SK-N-SH (cell line): ENCODE measurements at regions not wholly inside any gene's neighbourhood (a gene's known extent, or its start where the extent isn't known, plus 50 kb on each side); places are given as distances from the start of the nearest gene placed in this dataset.

Experiments used
- CTCF ChIA-PET: fragments of 300-600, 350-600 bp; formaldehyde crosslinking; extraction: SDS; loops from one replicate; lab custom pipeline; 2021; lab: Yijun Ruan, JAX
- POLR2A ChIA-PET: fragments of 350-600 bp; sonication (Branson Sonifier 250); formaldehyde crosslinking; extraction: SDS; loops from one replicate; lab custom pipeline; 2020; ENCODE audit warnings: antibody characterized with exemption, inconsistent platforms; lab: Yijun Ruan, JAX
- DNase-seq: peaks from one replicate; pipeline ENCODE4 v3.0.0; 2012
- H2AFZ ChIP-seq: fragments of 200-600 bp; sonication (generic); 2 replicates; pipeline ENCODE4 v1.8.1; 2016; ENCODE audit warnings: antibody characterized with exemption, mild to moderate bottlenecking, low read depth
- H3F3A ChIP-seq: fragments of 200-600 bp; sonication (generic); replicated peaks from 2 replicates; pipeline ENCODE3; 2016; ENCODE audit warnings: antibody characterized with exemption, mild to moderate bottlenecking; ENCODE audit not compliant: insufficient read depth
- H3K27ac ChIP-seq, 2 experiments: fragments of 200-500 bp in 1 of 2; fragments of 200-600 bp in 1 of 2; sonication (Bioruptor generic) in 1 of 2; sonication (generic), shearing (Covaris generic) in 1 of 2; 2 replicates each; pipeline versions ENCODE4 v1.5.1 to v1.6.1; 2014 to 2016; ENCODE audit warnings: low read depth in 2 of 2, inconsistent platforms in 1 of 2, low read length in 1 of 2, mild to moderate bottlenecking in 1 of 2, mixed read lengths in 1 of 2
- H3K27me3 ChIP-seq: fragments of 200-600 bp; sonication (generic), shearing (Covaris generic); 2 replicates; pipeline ENCODE4 v1.6.1; 2016; ENCODE audit warnings: mixed run types; ENCODE audit not compliant: insufficient read depth
- H3K36me3 ChIP-seq, 2 experiments: fragments of 200-500 bp in 1 of 2; fragments of 200-600 bp in 1 of 2; sonication (Bioruptor generic) in 1 of 2; sonication (generic) in 1 of 2; replicated peaks in 1 of 2; 2 replicates each; pipeline versions ENCODE3 to v1.5.1; 2014 to 2016; ENCODE audit warnings: low read length in 1 of 2, mild to moderate bottlenecking in 1 of 2; ENCODE audit not compliant: insufficient read depth in 2 of 2, control insufficient read depth in 1 of 2
- H3K4me1 ChIP-seq, 2 experiments: fragments of 200-500 bp in 1 of 2; fragments of 200-600 bp in 1 of 2; sonication (Bioruptor generic) in 1 of 2; sonication (generic), shearing (Covaris generic) in 1 of 2; 2 replicates each; pipeline versions ENCODE4 v1.5.1 to v1.6.1; 2014 to 2016; ENCODE audit warnings: low read depth in 1 of 2, low read length in 1 of 2, mixed run types in 1 of 2; ENCODE audit not compliant: insufficient read depth in 2 of 2, control insufficient read depth in 1 of 2
- H3K4me2 ChIP-seq: fragments of 200-600 bp; sonication (generic), shearing (Covaris generic); 2 replicates; pipeline ENCODE4 v1.6.1; 2017; ENCODE audit warnings: mixed run types
- H3K4me3 ChIP-seq, 2 experiments: fragments of 200-500 bp in 1 of 2; fragments of 200-600 bp in 1 of 2; sonication (Bioruptor generic) in 1 of 2; sonication (generic), shearing (Covaris generic) in 1 of 2; 2 replicates each; pipeline versions ENCODE4 v1.5.1 to v1.8.1; 2014 to 2016; ENCODE audit warnings: low read depth in 2 of 2, inconsistent platforms in 1 of 2, low read length in 1 of 2, mild to moderate bottlenecking in 1 of 2, mixed read lengths in 1 of 2, moderate library complexity in 1 of 2
- H3K79me2 ChIP-seq: fragments of 200-600 bp; sonication (generic); 2 replicates; pipeline ENCODE4 v1.8.1; 2017; ENCODE audit warnings: mild to moderate bottlenecking; ENCODE audit not compliant: insufficient read depth
- H3K9ac ChIP-seq: fragments of 200-600 bp; sonication (generic); 2 replicates; pipeline ENCODE4 v1.6.1; 2017; ENCODE audit warnings: mixed run types
- H3K9me2 ChIP-seq: fragments of 200-600 bp; sonication (generic); 2 replicates; pipeline ENCODE4 v1.6.1; 2017; ENCODE audit warnings: mixed run types
- H3K9me3 ChIP-seq: fragments of 200-600 bp; sonication (generic); 2 replicates; pipeline ENCODE4 v1.6.1; 2017; ENCODE audit warnings: mixed run types, mild to moderate bottlenecking, moderate library complexity
- H4K20me1 ChIP-seq: fragments of 200-600 bp; sonication (generic); 2 replicates; pipeline ENCODE4 v1.6.1; 2017; ENCODE audit warnings: mild to moderate bottlenecking, mixed run types; ENCODE audit not compliant: insufficient read depth
- CHD2 ChIP-seq: fragments of 150-350 bp; IDR thresholded peaks from 2 replicates; pipeline ENCODE4 v1.6.1; 2018; ENCODE audit warnings: low read length; ENCODE audit not compliant: partially characterized antibody
- EP300 ChIP-seq, 2 experiments: IDR thresholded peaks; 2 replicates each; pipeline versions ENCODE4 v1.4.0 to v1.6.1; 2012; ENCODE audit warnings: borderline replicate concordance in 1 of 2, low read depth in 1 of 2, low read length in 1 of 2
- EZH2phosphoT487 ChIP-seq: fragments of 200-600 bp; sonication (generic); IDR thresholded peaks from 2 replicates; pipeline ENCODE4 v1.6.1; 2017; ENCODE audit warnings: low read depth, mixed run types, mild to moderate bottlenecking, antibody characterized with exemption, moderate library complexity, borderline replicate concordance
- JUND ChIP-seq: IDR thresholded peaks from 2 replicates; pipeline ENCODE4 v1.4.0; 2012
- MXI1 ChIP-seq: IDR thresholded peaks from 2 replicates; pipeline ENCODE4 v1.6.1; 2012; ENCODE audit warnings: mild to moderate bottlenecking, low read depth, low read length, improper control_type of control experiment
- RCOR1 ChIP-seq: fragments of 150-350 bp; IDR thresholded peaks from 2 replicates; pipeline ENCODE4 v1.6.1; 2017; ENCODE audit warnings: antibody characterized with exemption, low read length
- RFX5 ChIP-seq: IDR thresholded peaks from 2 replicates; pipeline ENCODE4 v1.6.1; 2012; ENCODE audit warnings: mild to moderate bottlenecking, improper control_type of control experiment, low read length
- RXRA ChIP-seq: IDR thresholded peaks from 2 replicates; pipeline ENCODE4 v1.4.0; 2012; ENCODE audit warnings: low read depth, mild to moderate bottlenecking, borderline replicate concordance
- SIN3A ChIP-seq: IDR thresholded peaks from 2 replicates; pipeline ENCODE4 v1.6.1; 2012; ENCODE audit warnings: low read depth, mild to moderate bottlenecking, low read length, moderate library complexity, borderline replicate concordance
- TCF12 ChIP-seq: IDR thresholded peaks from 2 replicates; pipeline ENCODE4 v1.4.0; 2012
- WGBS: methylation state at CpG from one replicate; pipeline ENCODE4 v1.1.6; 2017; ENCODE audit warnings: low lambda C conversion rate; 5-methylcytosine and 5-hydroxymethylcytosine counted together
- TF ChIP-seq, protein P1 (sequence below): IDR thresholded peaks from 2 replicates; pipeline ENCODE4 v1.4.0; 2012; ENCODE audit warnings: low read depth, borderline replicate concordance
- TF ChIP-seq, protein P2 (sequence below): IDR thresholded peaks from 2 replicates; pipeline ENCODE4 v1.4.0; 2012; ENCODE audit warnings: low read depth, borderline replicate concordance
- TF ChIP-seq, protein P3 (sequence below): fragments of 150-350 bp; IDR thresholded peaks from 2 replicates; pipeline ENCODE4 v1.6.1; 2017; ENCODE audit warnings: antibody characterized with exemption, low read length, low read depth, borderline replicate concordance
- TF ChIP-seq, protein P4 (sequence below): IDR thresholded peaks from 2 replicates; pipeline ENCODE4 v1.6.1; 2012; ENCODE audit warnings: mild to moderate bottlenecking, low read depth, low read length, moderate library complexity
- TF ChIP-seq, protein P5 (sequence below): fragments of 150-350 bp; IDR thresholded peaks from 2 replicates; pipeline ENCODE4 v1.6.1; 2016; ENCODE audit warnings: mild to moderate bottlenecking, low read depth, low read length

DNA sequence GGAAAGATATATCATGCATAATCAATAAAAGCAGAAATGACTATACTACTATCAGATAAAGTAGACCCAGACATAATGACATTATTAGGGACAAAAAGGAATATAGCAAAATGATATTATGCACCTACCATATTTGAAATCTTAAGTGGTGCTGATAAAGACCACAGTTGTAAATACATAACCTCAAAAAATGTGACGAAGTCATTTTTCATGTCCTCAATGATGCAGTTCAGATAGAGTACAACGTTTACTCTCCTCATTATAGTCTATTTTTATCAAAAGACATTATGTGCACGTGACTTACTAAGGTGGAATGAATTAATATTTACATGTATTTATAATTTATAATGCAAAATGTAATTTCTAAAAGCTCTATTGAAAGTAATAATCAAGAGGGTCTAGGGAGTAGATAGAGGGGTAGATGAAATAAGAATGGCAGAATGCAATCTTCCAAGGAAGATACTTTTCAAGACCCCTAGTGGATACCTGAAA lies 61.7 kb upstream of the TNFSF4 start:
- no peaks in the 10 kb centered on the region for H3K9me2 ChIP-seq
- no peaks in the 10 kb centered on the region for H3K36me3 ChIP-seq
- H3K4me3 ChIP-seq = no peak overlapping the region
- no peak overlapping the region; the same call in 1 of the 2 replicates for H3K9ac ChIP-seq
- peak overlapping the region; percentile 65; the same call in 1 of the 2 replicates for H3K4me2 ChIP-seq
- H3K27me3 ChIP-seq = no peaks in the 10 kb centered on the region
- H2AFZ ChIP-seq = no peak overlapping the region
- H3F3A ChIP-seq = peaks cover 39% of the 10 kb centered on the region
- no peaks in the 10 kb centered on the region for H3K9me3 ChIP-seq
- TF ChIP-seq, protein P1, sequence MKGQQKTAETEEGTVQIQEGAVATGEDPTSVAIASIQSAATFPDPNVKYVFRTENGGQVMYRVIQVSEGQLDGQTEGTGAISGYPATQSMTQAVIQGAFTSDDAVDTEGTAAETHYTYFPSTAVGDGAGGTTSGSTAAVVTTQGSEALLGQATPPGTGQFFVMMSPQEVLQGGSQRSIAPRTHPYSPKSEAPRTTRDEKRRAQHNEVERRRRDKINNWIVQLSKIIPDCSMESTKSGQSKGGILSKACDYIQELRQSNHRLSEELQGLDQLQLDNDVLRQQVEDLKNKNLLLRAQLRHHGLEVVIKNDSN = 0 out of 2 replicates have a peak, but pooled peaks have one; percentile 6
- no peak for TF ChIP-seq SIN3A
- TF ChIP-seq CHD2 = no peak
- TF ChIP-seq, protein P2, sequence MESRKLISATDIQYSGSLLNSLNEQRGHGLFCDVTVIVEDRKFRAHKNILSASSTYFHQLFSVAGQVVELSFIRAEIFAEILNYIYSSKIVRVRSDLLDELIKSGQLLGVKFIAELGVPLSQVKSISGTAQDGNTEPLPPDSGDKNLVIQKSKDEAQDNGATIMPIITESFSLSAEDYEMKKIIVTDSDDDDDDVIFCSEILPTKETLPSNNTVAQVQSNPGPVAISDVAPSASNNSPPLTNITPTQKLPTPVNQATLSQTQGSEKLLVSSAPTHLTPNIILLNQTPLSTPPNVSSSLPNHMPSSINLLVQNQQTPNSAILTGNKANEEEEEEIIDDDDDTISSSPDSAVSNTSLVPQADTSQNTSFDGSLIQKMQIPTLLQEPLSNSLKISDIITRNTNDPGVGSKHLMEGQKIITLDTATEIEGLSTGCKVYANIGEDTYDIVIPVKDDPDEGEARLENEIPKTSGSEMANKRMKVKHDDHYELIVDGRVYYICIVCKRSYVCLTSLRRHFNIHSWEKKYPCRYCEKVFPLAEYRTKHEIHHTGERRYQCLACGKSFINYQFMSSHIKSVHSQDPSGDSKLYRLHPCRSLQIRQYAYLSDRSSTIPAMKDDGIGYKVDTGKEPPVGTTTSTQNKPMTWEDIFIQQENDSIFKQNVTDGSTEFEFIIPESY = no peak
- TF ChIP-seq, all 33 proteins: peak for 1
- no peaks in the 10 kb centered on the region for H4K20me1 ChIP-seq
- 32% methylated on average over 3 of the region's 3 CpGs for WGBS
- peak overlapping the region; percentile 73 to 81 for H3K27ac ChIP-seq
- H3K79me2 ChIP-seq = no peaks in the 10 kb centered on the region
- DNase-seq = no peak
- POLR2A ChIA-PET = no interaction called here
- peaks cover 5 to 30% of the 10 kb centered on the region in 2 experiments for H3K4me1 ChIP-seq
- CTCF ChIA-PET = interaction anchor here (1.7 kb wide), 1 partner anchor 12 kb away, joined by 4 read pairs; no protein-coding TSS in a partner anchor

DNA sequence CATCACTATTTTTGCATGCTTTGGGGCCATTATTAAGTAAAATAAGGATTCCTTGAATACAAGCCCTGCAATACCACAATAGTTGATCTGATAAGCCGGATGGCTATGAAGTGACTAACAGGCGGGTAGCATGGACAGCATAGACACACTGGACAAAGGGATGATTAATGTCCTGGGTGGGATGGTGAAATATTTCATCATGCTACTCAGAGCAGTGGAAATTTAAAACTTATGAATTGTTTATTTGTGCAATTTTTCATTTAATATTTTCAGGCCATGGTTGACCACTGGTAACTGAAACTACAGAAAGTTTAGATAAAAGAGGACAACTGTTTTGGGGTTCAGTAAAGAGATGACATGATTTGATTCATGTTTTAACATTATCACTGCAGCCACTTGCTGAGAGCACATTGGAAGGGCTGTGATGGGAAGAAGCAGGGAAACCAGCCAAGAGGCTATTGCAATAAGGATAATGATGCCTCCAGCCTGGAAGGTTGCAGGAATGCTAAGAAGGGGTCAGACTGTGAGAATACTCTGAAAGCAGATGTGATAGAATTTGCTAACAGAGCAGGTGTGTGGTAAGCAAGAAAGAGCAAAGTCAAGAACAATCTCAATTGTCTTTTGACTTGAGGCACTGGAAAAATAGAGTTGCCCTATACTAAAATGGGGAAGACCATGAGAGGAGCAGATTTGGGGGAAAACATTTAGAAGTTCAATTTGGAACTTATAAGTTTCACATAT lies 62.5 kb upstream of the TNFSF4 start:
- H3K27ac ChIP-seq = peak overlapping the region; percentile 73 to 81
- H3K4me2 ChIP-seq = peak overlapping the region; percentile 65; the same call in 1 of the 2 replicates
- H3K9me2 ChIP-seq = no peaks in the 10 kb centered on the region
- WGBS = 6% methylated on average over 2 of the region's 2 CpGs
- POLR2A ChIA-PET = no interaction called here
- peaks cover 5 to 30% of the 10 kb centered on the region in 2 experiments for H3K4me1 ChIP-seq
- 0 out of 2 replicates have a peak overlapping the region, but pooled peaks have one; percentile 3 for H2AFZ ChIP-seq
- DNase-seq = peak; percentile 4
- no peaks in the 10 kb centered on the region for H3K79me2 ChIP-seq
- H3K9me3 ChIP-seq = no peaks in the 10 kb centered on the region
- H3K36me3 ChIP-seq = no peaks in the 10 kb centered on the region
- H3F3A ChIP-seq = peaks cover 39% of the 10 kb centered on the region
- H4K20me1 ChIP-seq = no peaks in the 10 kb centered on the region
- no peaks in the 10 kb centered on the region for H3K27me3 ChIP-seq
- CTCF ChIA-PET = interaction anchor here (0.6 kb wide), 1 partner anchor 1539 kb away, joined by 3 read pairs; no protein-coding TSS in a partner anchor
- peak overlapping the region; percentile 52; the same call in 1 of the 2 replicates for H3K9ac ChIP-seq
- no peak overlapping the region for H3K4me3 ChIP-seq
- TF ChIP-seq, protein P3, sequence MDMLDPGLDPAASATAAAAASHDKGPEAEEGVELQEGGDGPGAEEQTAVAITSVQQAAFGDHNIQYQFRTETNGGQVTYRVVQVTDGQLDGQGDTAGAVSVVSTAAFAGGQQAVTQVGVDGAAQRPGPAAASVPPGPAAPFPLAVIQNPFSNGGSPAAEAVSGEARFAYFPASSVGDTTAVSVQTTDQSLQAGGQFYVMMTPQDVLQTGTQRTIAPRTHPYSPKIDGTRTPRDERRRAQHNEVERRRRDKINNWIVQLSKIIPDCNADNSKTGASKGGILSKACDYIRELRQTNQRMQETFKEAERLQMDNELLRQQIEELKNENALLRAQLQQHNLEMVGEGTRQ = no peak
- TF ChIP-seq, protein P4, sequence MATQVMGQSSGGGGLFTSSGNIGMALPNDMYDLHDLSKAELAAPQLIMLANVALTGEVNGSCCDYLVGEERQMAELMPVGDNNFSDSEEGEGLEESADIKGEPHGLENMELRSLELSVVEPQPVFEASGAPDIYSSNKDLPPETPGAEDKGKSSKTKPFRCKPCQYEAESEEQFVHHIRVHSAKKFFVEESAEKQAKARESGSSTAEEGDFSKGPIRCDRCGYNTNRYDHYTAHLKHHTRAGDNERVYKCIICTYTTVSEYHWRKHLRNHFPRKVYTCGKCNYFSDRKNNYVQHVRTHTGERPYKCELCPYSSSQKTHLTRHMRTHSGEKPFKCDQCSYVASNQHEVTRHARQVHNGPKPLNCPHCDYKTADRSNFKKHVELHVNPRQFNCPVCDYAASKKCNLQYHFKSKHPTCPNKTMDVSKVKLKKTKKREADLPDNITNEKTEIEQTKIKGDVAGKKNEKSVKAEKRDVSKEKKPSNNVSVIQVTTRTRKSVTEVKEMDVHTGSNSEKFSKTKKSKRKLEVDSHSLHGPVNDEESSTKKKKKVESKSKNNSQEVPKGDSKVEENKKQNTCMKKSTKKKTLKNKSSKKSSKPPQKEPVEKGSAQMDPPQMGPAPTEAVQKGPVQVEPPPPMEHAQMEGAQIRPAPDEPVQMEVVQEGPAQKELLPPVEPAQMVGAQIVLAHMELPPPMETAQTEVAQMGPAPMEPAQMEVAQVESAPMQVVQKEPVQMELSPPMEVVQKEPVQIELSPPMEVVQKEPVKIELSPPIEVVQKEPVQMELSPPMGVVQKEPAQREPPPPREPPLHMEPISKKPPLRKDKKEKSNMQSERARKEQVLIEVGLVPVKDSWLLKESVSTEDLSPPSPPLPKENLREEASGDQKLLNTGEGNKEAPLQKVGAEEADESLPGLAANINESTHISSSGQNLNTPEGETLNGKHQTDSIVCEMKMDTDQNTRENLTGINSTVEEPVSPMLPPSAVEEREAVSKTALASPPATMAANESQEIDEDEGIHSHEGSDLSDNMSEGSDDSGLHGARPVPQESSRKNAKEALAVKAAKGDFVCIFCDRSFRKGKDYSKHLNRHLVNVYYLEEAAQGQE = peak; percentile 78
- TF ChIP-seq TCF12 (peak; percentile 97), RFX5 (no peak), RCOR1 (no peak), EZH2phosphoT487 (no peak), EP300 (IDR thresholded peaks at IDR 0.05; ENCODE audit: borderline replicate concordance in 1 of 2, low read depth in 1 of 2, low read length in 1 of 2) (peak; percentile 74 to 99), RXRA (peak; percentile 83), JUND (peak; percentile 99), MXI1 (no peak)
- TF ChIP-seq, protein P5, sequence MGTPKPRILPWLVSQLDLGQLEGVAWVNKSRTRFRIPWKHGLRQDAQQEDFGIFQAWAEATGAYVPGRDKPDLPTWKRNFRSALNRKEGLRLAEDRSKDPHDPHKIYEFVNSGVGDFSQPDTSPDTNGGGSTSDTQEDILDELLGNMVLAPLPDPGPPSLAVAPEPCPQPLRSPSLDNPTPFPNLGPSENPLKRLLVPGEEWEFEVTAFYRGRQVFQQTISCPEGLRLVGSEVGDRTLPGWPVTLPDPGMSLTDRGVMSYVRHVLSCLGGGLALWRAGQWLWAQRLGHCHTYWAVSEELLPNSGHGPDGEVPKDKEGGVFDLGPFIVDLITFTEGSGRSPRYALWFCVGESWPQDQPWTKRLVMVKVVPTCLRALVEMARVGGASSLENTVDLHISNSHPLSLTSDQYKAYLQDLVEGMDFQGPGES = no peak
